ENCODE measurements at regions not wholly inside any gene's neighbourhood (a gene's known extent, or its start where the extent isn't known, plus 50 kb on each side); places are given as distances from the start of the nearest gene placed in this dataset.
"Not testable (repeated sequence)": the region's sequence is repeated elsewhere in the genome, so short reads cannot be mapped to it uniquely, and the experiment has no call there.

DNA sequence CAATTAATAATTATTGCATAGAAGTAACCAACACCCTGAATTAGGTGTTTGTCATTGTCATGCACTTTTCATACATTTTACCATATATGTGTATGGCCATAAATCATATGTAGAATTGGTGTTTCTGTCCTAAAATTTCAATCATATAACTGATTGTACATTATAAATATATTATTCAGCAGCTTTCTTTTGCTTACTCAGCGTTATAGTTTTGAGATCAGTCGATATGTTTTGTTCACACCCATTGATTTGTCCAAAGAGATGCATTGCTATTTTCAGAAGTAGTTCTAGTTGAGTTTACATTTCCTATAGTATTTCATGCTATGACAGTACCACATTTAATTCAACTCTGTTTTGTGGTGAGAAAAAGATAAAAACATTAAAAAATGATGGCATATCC lies 50.5 kb upstream of the PARP4 start:
- no peak overlapping the region for H3K27ac Mint-ChIP-seq
- H3K27me3 Mint-ChIP-seq = peaks cover 13% of the 10 kb centered on the region
- no peak for ATAC-seq (ENCODE audit: low read depth)
- peaks cover 10% of the 10 kb centered on the region for H3K4me1 Mint-ChIP-seq
- no peaks in the 10 kb centered on the region for H3K9me3 Mint-ChIP-seq
- no peaks in the 10 kb centered on the region for H3K36me3 Mint-ChIP-seq
- no peak overlapping the region for H3K4me3 Mint-ChIP-seq
- DNase-seq (ENCODE audit: low spot score in 2 of 2) = no peak

DNA sequence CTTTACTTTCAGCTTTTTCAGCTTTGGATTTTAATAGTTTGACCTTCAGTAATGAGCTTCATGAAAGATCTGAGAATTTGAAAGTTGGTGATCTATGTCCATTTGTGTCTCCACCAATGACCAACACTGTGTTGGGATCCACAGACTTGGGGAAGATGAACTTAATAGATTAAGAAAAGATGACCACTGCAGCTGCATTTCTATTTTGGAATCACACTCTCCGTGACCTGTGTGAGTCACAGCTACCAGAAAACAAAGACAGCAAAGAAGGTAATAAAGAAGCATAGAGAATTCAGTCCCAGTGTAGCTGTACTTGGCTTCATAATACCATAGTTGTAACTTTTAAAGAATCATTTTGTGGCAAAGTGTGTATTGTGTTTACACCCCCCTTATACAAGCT lies 51.4 kb upstream of the PARP4 start:
- ATAC-seq (ENCODE audit: low read depth); H3K9me3 Mint-ChIP-seq; H3K27me3 Mint-ChIP-seq; DNase-seq (ENCODE audit: low spot score in 2 of 2); H3K36me3 Mint-ChIP-seq; H3K4me3 Mint-ChIP-seq; H3K27ac Mint-ChIP-seq: not testable (repeated sequence)
- peaks cover 10% of the 10 kb centered on the region for H3K4me1 Mint-ChIP-seq

DNA sequence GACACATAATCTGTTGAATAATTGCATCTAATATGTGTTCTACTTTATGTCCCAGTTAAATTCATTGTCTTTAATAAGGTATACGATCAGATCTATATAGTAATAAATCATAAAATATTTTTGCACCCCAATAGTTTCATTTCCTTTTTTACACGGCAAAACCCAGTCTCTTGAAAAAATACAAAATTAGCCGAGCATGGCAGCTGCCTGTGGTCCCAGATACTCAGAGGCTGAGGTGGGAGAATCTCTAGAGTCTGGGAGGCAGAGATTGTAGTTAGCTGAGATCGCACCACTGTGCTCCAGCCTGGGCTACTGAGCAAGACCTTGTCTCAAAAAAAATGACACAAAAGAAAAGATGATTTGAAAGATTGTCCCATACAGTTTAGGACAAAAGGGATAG lies 52.3 kb upstream of the PARP4 start:
- Mint-ChIP-seq H3K27ac (peak overlapping the region; percentile 3), H3K9me3 (no peaks in the 10 kb centered on the region), H3K4me1 (peaks cover 7% of the 10 kb centered on the region), H3K36me3 (no peaks in the 10 kb centered on the region), H3K27me3 (peaks cover 2% of the 10 kb centered on the region), H3K4me3 (peak overlapping the region; percentile 15)
- peak in 1 of 2 donors; percentile 15 for DNase-seq (ENCODE audit: low spot score in 2 of 2)
- ATAC-seq (ENCODE audit: low read depth) = peak; percentile 95

DNA sequence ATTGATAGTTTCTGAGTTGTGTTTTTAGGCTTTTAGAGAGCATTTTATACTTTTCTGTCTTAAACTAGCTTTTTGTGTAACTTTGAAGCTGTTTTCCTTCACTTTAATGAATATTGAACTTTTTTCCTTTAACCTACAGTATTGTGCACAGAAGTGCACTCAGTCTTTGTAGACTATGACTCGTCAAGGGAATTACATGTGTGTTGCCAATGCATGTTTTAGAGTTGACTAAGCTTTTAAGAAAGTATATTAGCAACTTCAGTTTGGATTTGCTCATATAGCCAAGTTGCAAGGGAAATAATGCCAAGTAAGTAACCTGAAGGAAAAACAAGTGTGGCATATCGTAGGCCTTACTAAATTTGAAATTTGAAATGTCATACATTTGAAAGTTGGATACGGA lies 55.0 kb upstream of the PARP4 start:
- H3K27me3 Mint-ChIP-seq; DNase-seq (ENCODE audit: low spot score in 2 of 2); H3K9me3 Mint-ChIP-seq; ATAC-seq (ENCODE audit: low read depth); H3K4me1 Mint-ChIP-seq; H3K4me3 Mint-ChIP-seq; H3K27ac Mint-ChIP-seq; H3K36me3 Mint-ChIP-seq: not testable (repeated sequence)

DNA sequence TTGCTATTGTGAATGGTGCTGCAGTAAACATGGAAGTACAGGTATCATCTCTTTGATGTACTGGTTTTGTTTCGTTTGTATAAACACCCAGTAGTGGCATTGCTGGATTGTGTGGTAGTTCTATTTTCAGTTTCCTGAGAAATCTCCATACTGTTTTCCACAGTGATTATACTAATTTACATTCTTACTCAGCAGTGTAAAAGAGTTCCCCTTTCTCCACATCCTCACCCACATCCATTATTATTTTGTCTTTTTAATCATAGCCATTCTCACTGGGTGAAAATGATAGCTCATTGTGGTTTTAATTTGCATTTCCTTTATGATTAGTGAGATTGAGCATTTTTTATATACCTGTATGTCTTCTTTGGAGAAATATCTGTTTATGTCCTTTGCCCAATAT lies 62.3 kb upstream of the PARP4 start:
- no peak for DNase-seq (ENCODE audit: low spot score in 2 of 2)
- Mint-ChIP-seq H3K4me3 (no peak overlapping the region), H3K4me1 (no peaks in the 10 kb centered on the region), H3K36me3 (peaks cover 4% of the 10 kb centered on the region), H3K27ac (no peak overlapping the region), H3K9me3 (peaks cover 4% of the 10 kb centered on the region), H3K27me3 (no peaks in the 10 kb centered on the region)
- ATAC-seq (ENCODE audit: low read depth) = no peak

DNA sequence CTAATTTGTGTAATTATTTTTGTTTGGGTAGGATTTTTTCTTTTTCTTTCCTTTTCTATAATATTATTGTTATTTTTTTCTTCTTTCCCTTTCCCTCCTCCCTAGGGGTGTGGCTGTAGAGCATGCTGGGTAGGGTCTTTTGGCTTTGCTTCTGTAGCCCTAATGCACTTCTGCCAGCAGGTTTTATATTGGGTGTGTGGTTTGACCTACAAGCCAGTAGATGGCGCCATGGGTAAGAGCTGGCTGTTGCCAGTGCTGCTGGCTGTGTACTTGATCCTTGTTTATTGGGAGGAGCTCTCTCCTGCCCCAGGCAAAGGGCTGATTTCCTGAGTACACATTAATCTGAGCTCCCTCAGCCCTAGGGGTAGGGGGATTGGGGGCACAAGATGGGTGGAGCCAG lies 67.7 kb upstream of the PARP4 start:
- not testable (repeated sequence) for H3K4me1 Mint-ChIP-seq, H3K4me3 Mint-ChIP-seq, H3K36me3 Mint-ChIP-seq, H3K27me3 Mint-ChIP-seq, H3K27ac Mint-ChIP-seq, H3K9me3 Mint-ChIP-seq
- peak in 1 of 2 donors; percentile 19 for DNase-seq (ENCODE audit: low spot score in 2 of 2)
- peak; percentile 37 for ATAC-seq (ENCODE audit: low read depth)

DNA sequence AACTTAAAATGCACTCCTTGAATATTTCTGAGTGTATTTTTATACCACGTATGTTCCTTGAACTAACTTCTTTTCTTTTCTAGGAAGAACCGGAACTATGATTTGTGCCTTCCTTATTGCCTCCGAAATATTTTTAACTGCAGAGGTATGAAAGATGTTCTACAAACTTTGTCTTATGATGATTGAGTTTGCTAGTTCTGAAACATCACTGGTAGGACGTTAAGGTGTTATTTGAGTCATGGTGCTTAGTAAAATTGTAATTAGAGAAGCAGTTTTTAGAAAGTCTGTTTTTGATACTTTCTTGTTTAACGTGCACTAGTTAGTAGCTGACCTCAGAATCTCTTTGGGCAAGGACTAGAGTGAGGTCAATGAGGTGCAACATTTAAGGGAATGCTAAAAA lies 69.0 kb upstream of the PARP4 start:
- not testable (repeated sequence) for H3K9me3 Mint-ChIP-seq; H3K27ac Mint-ChIP-seq; ATAC-seq (ENCODE audit: low read depth); DNase-seq (ENCODE audit: low spot score in 2 of 2); H3K4me1 Mint-ChIP-seq; H3K36me3 Mint-ChIP-seq; H3K27me3 Mint-ChIP-seq; H3K4me3 Mint-ChIP-seq

DNA sequence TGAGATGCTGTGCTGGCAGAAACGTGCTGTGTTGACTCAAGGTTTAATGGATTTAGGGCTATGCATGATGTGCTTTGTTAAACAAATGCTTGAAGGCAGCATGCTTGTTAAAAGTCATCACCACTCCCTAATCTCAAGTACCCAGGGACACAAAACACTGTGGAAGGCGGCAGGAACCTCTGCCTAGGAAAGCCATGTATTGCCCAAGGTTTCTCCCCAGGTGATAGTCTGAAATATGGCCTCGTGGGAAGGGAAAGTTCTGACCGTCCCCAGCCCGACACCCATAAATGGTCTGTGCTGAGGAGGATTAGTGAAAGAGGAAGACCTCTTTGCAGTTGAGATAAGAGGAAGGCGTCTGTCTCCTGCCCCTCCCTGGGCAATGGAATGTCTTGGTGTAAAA lies 79.1 kb upstream of the PARP4 start:
- not testable (repeated sequence) for H3K9me3 Mint-ChIP-seq; H3K27me3 Mint-ChIP-seq; DNase-seq (ENCODE audit: low spot score in 2 of 2); H3K36me3 Mint-ChIP-seq; H3K27ac Mint-ChIP-seq; H3K4me3 Mint-ChIP-seq; H3K4me1 Mint-ChIP-seq; ATAC-seq (ENCODE audit: low read depth)

DNA sequence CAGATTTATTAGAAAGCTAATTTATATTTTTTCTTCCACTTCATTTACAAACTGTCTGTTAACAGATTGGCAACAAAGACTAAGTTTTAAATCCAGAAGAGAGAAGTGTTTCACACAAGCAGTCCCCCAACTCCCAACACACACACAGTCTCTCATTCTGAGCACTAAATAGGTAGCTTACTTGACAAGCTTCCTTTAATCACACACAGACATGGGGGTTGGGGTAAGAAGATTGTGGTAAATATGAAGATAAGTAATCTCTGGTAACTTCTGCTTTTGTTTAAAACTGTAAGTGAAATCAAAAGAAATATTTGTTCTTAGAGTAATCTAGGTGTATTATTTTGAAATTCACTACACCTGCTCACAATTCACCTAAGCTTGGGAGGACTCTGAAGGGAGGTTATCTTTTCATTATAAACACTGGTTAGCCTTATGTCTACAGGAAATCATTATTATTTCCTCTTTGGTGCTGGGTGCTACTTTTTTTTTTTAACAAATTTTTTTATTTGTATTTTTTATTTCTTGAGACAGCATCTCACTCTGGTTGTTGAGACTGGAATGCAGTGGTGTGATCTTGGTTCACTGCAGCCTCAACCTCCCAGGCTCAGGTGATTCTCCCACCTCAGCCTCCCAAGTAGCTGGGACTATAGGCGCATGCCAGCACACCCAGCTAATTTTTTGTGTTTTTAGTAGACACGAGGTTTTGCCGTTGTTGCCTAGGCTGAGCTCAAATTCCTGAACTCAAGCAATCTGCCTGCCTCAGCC lies 82.1 kb upstream of the ATP12A start:
- peak; percentile 66 for ATAC-seq (ENCODE audit: low read depth)
- not testable (repeated sequence) for H3K9me3 Mint-ChIP-seq; H3K27me3 Mint-ChIP-seq; DNase-seq (ENCODE audit: low spot score in 2 of 2); H3K27ac Mint-ChIP-seq; H3K4me3 Mint-ChIP-seq; H3K36me3 Mint-ChIP-seq
- peaks cover 20% of the 10 kb centered on the region for H3K4me1 Mint-ChIP-seq

DNA sequence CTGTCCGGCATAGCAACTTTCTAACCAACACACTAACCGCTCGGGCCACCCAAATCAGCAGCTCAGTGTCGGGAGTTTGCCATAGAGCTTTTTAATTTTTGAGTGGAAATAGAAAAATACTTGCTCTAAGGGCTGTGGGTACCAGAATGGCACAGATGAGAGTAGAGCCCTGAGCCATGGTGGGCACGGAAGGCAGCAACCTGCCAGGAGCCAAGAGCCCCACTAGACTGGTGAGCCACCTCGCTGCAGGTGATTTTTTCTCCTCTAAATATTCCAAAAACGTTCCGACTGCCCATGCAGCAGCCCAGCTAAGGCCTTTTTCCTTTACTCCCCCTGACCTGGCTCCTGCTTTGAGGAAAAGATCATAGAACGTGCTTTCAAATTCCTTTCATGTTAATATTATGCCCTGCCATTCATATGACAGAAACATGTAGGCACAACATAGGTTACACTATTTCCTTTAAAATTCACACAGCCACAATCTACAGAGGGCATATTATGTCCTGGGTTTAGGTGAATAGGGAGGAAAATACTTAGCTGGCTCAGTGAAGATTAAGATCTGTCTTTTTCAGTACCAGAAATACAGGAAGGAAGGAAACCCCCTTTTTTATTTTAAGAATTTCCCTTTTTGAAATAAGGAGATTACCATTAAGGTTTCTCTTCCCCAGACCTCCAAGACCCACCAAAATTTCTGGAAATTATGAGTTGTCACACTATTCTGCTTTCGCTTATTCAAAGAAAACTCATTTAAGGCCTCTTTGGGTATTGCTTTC lies 81.0 kb upstream of the ATP12A start:
- Mint-ChIP-seq H3K4me1 (peaks cover 20% of the 10 kb centered on the region), H3K9me3 (peaks cover 10% of the 10 kb centered on the region), H3K4me3 (peak overlapping the region; percentile 37), H3K27ac (peak overlapping the region; percentile 80)
- not testable (repeated sequence) for H3K27me3 Mint-ChIP-seq; H3K36me3 Mint-ChIP-seq; ATAC-seq (ENCODE audit: low read depth); DNase-seq (ENCODE audit: low spot score in 2 of 2)

DNA sequence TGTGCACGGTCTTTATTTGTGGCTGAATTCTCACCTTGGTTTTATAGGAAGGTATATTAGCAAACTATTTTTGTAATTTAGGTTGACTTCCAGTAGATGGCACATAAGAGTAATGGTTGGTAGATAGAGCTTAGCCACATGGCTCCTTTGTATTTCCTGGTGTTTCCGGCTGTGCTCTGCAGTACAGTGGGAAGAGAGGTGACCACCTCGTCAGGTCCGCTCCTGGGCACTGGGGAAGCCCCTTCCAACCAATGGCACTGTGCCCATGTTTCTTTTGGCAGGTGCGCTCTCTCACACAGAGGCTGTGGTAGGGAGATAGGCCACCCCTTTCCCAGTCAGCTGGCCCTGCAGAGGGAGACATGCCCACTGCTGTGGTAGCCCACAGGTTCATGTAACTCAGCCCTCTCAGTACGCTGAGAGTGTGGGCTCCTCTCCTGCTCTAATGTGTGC lies 74.3 kb upstream of the ATP12A start:
- DNase-seq (ENCODE audit: low spot score in 2 of 2) (no peak), ATAC-seq (ENCODE audit: low read depth) (no peak)
- no peak overlapping the region for H3K27ac Mint-ChIP-seq
- H3K4me3 Mint-ChIP-seq = no peak overlapping the region
- H3K36me3 Mint-ChIP-seq = peaks cover 9% of the 10 kb centered on the region
- peaks cover 14% of the 10 kb centered on the region for H3K9me3 Mint-ChIP-seq
- peaks cover 2% of the 10 kb centered on the region for H3K27me3 Mint-ChIP-seq
- H3K4me1 Mint-ChIP-seq = peaks cover 6% of the 10 kb centered on the region

DNA sequence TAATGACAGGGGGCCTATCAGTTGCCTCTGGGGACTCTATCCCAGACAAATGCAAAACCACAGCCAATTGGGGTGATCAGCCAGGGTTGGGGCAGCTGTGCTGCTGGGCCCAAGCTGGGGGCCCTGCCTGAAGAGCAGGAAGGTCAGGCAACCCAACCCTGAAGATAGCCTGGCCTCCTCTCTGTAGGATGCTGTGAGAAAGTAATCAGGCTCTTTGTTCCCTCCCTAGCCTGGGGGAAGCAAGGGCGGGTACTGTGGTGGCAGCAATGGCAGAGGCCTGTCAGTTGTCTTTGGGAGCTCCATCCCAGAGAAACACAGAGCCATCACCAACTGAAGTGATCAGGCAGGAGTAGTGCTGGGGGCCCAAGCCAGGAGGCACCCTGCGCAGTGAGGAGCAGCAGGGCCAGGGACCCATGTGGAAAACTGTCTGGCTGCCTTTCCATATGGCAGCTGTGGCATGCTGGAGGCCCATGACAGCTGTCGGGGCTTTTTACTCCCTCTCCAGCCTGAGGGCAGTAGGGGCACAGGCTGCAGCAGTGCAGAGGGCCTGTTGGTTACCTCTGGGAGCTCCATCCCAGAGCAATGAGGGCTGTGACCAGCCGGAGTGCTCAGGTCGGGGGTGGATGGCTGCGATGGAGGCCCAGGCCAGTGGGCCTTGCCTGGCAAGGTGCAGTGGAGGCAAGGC lies 73.6 kb upstream of the ATP12A start:
- Mint-ChIP-seq H3K9me3 (peaks cover 14% of the 10 kb centered on the region), H3K27ac (no peak overlapping the region), H3K27me3 (peaks cover 2% of the 10 kb centered on the region), H3K36me3 (peaks cover 9% of the 10 kb centered on the region), H3K4me1 (peaks cover 6% of the 10 kb centered on the region), H3K4me3 (no peak overlapping the region)
- ATAC-seq (ENCODE audit: low read depth) = no peak
- no peak for DNase-seq (ENCODE audit: low spot score in 2 of 2)

DNA sequence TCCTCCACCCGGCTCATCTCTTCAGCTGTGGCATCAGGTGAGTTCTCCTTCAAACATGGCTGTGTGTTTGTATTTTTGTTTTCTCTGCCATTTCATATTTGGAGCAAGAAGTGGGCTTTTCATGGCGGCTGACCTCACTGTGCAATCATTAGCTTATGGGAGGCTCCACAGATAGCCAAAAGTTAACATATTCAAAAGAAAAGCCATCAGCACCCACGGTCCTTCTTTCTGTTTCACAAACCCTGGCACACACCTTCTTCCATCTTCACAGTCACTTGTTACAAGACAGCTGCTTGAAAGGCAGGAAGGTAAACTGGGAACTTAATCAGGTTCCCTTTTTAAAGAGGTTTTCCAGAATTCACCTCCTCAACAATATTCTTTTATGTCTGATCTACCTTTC lies 69.3 kb upstream of the ATP12A start:
- no peaks in the 10 kb centered on the region for H3K9me3 Mint-ChIP-seq
- no peaks in the 10 kb centered on the region for H3K4me1 Mint-ChIP-seq
- H3K4me3 Mint-ChIP-seq = no peak overlapping the region
- no peak for DNase-seq (ENCODE audit: low spot score in 2 of 2)
- H3K27ac Mint-ChIP-seq = no peak overlapping the region
- H3K27me3 Mint-ChIP-seq = no peaks in the 10 kb centered on the region
- no peaks in the 10 kb centered on the region for H3K36me3 Mint-ChIP-seq
- no peak for ATAC-seq (ENCODE audit: low read depth)

DNA sequence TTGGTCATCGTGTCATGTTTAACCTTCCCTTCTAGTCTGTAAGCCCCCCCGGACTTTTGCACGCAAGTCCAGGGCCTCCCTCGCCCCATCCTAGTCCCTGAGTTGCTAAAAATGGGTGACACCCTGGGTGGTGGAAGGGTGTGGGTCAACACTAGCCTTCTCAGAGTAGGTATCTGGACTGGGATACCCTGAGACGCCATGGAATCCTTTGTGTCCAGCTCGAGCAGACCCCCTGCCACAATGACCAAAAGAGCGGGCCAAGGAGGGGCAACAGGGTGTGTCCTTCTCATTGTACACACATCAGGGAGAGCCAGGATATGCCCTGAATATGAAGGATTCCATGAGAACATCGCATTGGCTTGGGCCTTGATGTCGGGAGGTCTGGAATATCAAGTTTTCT lies 67.5 kb upstream of the ATP12A start:
- no peaks in the 10 kb centered on the region for H3K9me3 Mint-ChIP-seq
- no peak overlapping the region for H3K4me3 Mint-ChIP-seq
- ATAC-seq (ENCODE audit: low read depth) = no peak
- H3K36me3 Mint-ChIP-seq = no peaks in the 10 kb centered on the region
- no peaks in the 10 kb centered on the region for H3K27me3 Mint-ChIP-seq
- no peaks in the 10 kb centered on the region for H3K4me1 Mint-ChIP-seq
- no peak for DNase-seq (ENCODE audit: low spot score in 2 of 2)
- H3K27ac Mint-ChIP-seq = no peak overlapping the region

Measured in memory B cell (primary cell).